Parathyroid adenoma (tissue), 2 donors: ENCODE measurements at regions not wholly inside any gene's neighbourhood (a gene's known extent, or its start where the extent isn't known, plus 50 kb on each side); places are given as distances from the start of the nearest gene placed in this dataset.

Source experiments
- H2AFZ ChIP-seq: fragments of 300-600 bp; sonication (generic); one replicate; pipeline ENCODE4 v1.7.0; 2017; ENCODE audit warnings: antibody characterized with exemption, mild to moderate bottlenecking
- H3K27ac ChIP-seq: fragments of 300-600 bp; sonication (generic); one replicate; pipeline ENCODE4 v1.7.0; 2017
- H3K27me3 ChIP-seq: fragments of 300-600 bp; sonication (generic); one replicate; pipeline ENCODE4 v1.7.0; 2017; ENCODE audit warnings: low read length; ENCODE audit not compliant: control insufficient read depth, insufficient read depth
- H3K36me3 ChIP-seq: fragments of 300-600 bp; sonication (generic); one replicate; pipeline ENCODE4 v1.7.0; 2017; ENCODE audit warnings: low read length; ENCODE audit not compliant: control insufficient read depth, insufficient read depth
- H3K4me1 ChIP-seq: fragments of 300-600 bp; sonication (generic); one replicate; pipeline ENCODE4 v1.7.0; 2017; ENCODE audit warnings: control low read depth
- H3K4me2 ChIP-seq: fragments of 300-600 bp; sonication (generic); one replicate; pipeline ENCODE4 v1.7.0; 2017; ENCODE audit warnings: low read length
- H3K4me3 ChIP-seq: fragments of 300-600 bp; sonication (generic); one replicate; pipeline ENCODE4 v1.7.0; 2017; ENCODE audit warnings: low read depth, low read length
- H3K79me2 ChIP-seq: fragments of 300-600 bp; sonication (generic); one replicate; pipeline ENCODE4 v1.7.0; 2017; ENCODE audit warnings: control low read depth
- H3K9ac ChIP-seq: fragments of 300-600 bp; sonication (generic); one replicate; pipeline ENCODE4 v1.7.0; 2017; ENCODE audit warnings: mild to moderate bottlenecking
- H3K9me3 ChIP-seq: fragments of 300-600 bp; sonication (generic); one replicate; pipeline ENCODE4 v1.7.0; 2017; ENCODE audit warnings: low read length; ENCODE audit not compliant: control insufficient read depth
- TF ChIP-seq, protein P1 (sequence below): fragments of 300-600 bp; sonication (generic); IDR thresholded peaks from one replicate; pipeline ENCODE4 v1.7.0; 2017; ENCODE audit warnings: antibody characterized with exemption, mild to moderate bottlenecking
- donor health status: primary hyperparathyroidism.

DNA sequence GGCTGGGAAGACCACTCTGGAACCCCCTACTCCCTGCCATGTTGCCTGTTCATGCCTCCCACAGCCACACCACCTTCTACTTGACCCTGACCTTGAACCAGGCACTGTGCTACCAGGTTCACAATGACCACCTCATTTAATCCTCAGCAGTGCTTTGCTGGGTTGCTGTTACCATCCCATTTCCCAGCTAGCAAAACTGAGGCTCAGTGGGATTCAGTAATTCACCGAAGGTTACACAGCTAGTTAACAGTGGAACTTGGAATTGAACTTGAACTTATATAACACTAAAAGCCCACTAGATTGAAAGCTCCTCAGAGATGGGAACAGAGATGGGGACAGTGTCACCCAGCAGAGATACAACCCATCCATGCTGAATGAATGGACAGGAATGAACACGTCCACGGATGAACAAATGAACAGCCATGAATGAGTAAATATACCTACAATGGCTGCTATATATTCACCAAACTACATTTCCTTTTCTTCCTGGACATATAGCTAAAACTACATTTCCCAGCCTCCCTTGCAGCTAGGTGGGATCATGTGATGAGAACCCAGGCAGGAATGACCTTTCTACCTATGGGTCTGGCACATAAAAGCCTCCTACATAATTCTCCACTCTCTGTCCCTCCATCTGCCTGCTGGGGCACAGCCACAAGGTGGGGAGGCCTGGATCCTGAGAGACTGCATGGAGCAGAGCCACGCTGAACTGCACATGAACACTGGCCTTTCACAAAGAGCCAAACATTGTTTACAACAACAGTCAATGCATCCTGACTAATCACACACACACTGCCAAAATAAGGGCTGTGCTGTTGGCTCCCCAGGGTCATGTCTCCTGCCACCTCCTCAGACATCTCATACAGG lies 94.8 kb downstream of the RMI2 start:
- H3K4me2 ChIP-seq, result no peak overlapping the region
- no peaks in the 10 kb centered on the region for H3K36me3 ChIP-seq
- no peak overlapping the region for H2AFZ ChIP-seq
- TF ChIP-seq, protein P1, sequence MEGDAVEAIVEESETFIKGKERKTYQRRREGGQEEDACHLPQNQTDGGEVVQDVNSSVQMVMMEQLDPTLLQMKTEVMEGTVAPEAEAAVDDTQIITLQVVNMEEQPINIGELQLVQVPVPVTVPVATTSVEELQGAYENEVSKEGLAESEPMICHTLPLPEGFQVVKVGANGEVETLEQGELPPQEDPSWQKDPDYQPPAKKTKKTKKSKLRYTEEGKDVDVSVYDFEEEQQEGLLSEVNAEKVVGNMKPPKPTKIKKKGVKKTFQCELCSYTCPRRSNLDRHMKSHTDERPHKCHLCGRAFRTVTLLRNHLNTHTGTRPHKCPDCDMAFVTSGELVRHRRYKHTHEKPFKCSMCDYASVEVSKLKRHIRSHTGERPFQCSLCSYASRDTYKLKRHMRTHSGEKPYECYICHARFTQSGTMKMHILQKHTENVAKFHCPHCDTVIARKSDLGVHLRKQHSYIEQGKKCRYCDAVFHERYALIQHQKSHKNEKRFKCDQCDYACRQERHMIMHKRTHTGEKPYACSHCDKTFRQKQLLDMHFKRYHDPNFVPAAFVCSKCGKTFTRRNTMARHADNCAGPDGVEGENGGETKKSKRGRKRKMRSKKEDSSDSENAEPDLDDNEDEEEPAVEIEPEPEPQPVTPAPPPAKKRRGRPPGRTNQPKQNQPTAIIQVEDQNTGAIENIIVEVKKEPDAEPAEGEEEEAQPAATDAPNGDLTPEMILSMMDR, result no peak
- H3K27me3 ChIP-seq, result no peaks in the 10 kb centered on the region
- no peaks in the 10 kb centered on the region for H3K79me2 ChIP-seq
- H3K4me3 ChIP-seq, result no peak overlapping the region
- H3K27ac ChIP-seq, result no peak overlapping the region
- no peaks in the 10 kb centered on the region for H3K4me1 ChIP-seq
- H3K9ac ChIP-seq, result no peak overlapping the region
- no peaks in the 10 kb centered on the region for H3K9me3 ChIP-seq

DNA sequence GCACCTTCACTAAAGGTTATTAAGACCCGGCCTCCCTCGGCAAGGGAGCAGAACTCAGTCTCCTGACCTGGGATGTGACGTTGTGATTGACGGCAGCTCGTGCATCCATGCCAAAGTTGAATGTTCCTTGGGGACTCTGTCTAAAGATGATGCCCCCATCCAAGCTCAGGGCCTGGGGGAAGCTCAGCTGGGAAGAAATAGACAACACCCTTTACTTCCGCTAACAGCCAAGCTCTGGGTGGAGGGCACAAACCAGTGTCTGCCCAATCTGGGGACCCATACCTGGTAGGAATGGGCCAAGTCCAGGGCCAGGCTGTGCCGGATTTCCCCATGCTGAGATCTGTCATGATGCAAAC lies 95.4 kb downstream of the RMI2 start:
- H3K4me3 ChIP-seq, result no peak overlapping the region
- TF ChIP-seq, protein P1, result no peak
- H3K4me1 ChIP-seq, result no peaks in the 10 kb centered on the region
- H3K79me2 ChIP-seq, result no peaks in the 10 kb centered on the region
- no peak overlapping the region for H3K27ac ChIP-seq
- no peak overlapping the region for H3K4me2 ChIP-seq
- no peak overlapping the region for H2AFZ ChIP-seq
- H3K9ac ChIP-seq, result no peak overlapping the region
- H3K9me3 ChIP-seq, result no peaks in the 10 kb centered on the region
- H3K27me3 ChIP-seq, result no peaks in the 10 kb centered on the region
- H3K36me3 ChIP-seq, result no peaks in the 10 kb centered on the region

DNA sequence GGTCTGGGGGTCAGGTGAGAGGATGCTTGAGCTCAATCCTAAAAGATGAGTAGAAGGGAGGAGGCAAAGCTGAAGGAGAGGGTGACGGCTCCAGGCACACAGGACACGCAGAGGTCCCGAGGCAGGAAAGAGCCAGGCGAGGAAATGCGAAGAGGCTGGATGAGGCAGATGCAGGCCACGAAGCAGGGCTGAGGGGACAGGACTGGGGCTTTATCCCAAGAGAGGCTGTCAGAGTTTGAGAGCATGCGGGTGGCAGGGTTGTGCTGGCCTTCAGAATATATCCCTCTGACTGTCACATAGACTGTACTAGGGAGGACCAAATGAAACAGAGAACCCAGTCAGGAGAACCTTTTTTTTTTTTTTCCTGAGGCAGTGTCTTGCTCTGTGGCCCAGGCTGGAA lies 100.2 kb downstream of the RMI2 start:
- Histone ChIP-seq H3K9me3 (no peaks in the 10 kb centered on the region), H3K4me3 (no peak overlapping the region), H3K27me3 (no peaks in the 10 kb centered on the region), H2AFZ (no peak overlapping the region), H3K79me2 (no peaks in the 10 kb centered on the region), H3K36me3 (no peaks in the 10 kb centered on the region), H3K4me1 (no peaks in the 10 kb centered on the region), H3K27ac (no peak overlapping the region), H3K9ac (no peak overlapping the region), H3K4me2 (no peak overlapping the region)
- TF ChIP-seq, protein P1, result no peak

DNA sequence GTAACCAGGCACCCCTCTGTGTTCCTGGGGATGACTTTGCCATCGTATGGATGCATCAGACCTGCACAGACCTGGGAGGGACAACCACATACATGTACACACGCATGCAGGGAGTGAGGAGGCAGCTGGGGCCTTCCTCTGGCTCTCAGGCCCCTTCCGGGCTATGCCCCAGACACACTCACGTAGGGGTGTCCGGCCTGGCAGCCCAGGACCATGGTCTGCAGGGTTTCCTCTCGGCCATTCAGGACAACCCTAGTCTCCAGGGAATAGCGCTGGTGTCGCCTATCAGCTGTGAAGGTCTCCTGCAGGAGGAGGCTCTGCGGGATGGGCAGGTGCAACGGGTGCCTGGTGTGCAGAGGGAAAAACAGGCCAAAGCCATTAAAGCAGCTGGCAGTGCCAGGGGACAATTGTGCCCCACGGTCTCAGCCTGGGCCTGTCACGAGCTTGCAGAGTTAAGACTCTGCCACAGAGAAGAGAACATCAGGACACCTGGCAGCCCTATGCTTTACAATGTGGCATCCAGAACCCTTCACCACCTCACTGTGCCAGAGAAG lies 101.4 kb downstream of the RMI2 start:
- Histone ChIP-seq H2AFZ (no peak overlapping the region), H3K9me3 (no peaks in the 10 kb centered on the region), H3K4me1 (no peaks in the 10 kb centered on the region), H3K36me3 (no peaks in the 10 kb centered on the region), H3K4me2 (no peak overlapping the region), H3K27me3 (no peaks in the 10 kb centered on the region), H3K79me2 (no peaks in the 10 kb centered on the region), H3K4me3 (no peak overlapping the region), H3K27ac (no peak overlapping the region), H3K9ac (no peak overlapping the region)
- TF ChIP-seq, protein P1, result no peak

DNA sequence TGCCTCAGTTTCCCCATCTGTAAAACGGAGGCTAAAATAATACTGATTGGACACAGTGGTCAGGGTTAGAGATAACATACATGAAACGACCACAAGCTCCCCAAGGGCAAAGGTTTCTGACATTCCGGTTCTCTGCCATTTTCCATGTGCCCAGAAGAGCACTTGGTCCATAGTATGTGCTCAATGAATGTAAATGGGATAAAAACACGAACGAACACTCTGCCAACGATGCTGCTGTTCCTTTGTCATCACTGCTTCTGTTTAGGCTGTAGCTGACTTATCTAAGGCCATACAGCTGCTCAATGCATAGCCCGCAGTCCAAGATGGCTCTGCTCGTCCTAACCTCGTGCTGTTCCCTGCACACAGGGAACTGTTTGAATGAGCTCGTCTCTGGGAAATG lies 102.0 kb downstream of the RMI2 start:
- Histone ChIP-seq H3K4me2 (no peak overlapping the region), H2AFZ (no peak overlapping the region), H3K79me2 (no peaks in the 10 kb centered on the region), H3K4me3 (no peak overlapping the region), H3K36me3 (no peaks in the 10 kb centered on the region), H3K27me3 (no peaks in the 10 kb centered on the region), H3K4me1 (no peaks in the 10 kb centered on the region), H3K9me3 (no peaks in the 10 kb centered on the region), H3K27ac (no peak overlapping the region), H3K9ac (no peak overlapping the region)
- TF ChIP-seq, protein P1, result no peak
